Glomerular endothelial cell (primary cell): ENCODE measurements at regions not wholly inside any gene's neighbourhood (a gene's known extent, or its start where the extent isn't known, plus 50 kb on each side); places are given as distances from the start of the nearest gene placed in this dataset.
"Not testable (repeated sequence)": the region's sequence is repeated elsewhere in the genome, so short reads cannot be mapped to it uniquely, and the experiment has no call there.

Source experiments
- DNase-seq: peaks from one replicate; pipeline ENCODE4 v3.0.0-alpha.2; 2011; ENCODE audit warnings: low read depth, low spot score; ENCODE audit errors: extremely low read depth

GRCh38 chr3:77707281-77707680 lies 667.4 kb downstream of the ROBO2 start:
- no peak for DNase-seq

DNA sequence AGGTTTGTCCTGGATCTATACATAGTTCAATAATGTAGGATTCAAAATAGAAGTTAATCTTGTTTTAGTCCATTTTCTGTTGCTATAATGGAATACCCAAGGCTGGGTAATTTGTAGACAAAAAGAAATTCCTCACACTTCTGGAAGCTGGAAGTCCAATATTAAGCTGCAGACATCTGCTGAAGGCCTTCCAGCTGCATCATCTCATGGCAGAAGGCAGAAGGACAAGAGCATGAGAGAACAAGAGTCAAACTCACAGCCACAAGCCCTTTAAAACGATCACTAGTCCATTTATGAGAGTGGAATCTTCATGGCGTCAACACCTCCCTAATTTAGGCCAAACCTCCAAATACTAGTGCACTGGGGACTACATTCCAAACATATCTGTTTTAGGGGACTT lies 669.3 kb downstream of the ROBO2 start:
- no peak for DNase-seq

- no peak for DNase-seq
Measured at GRCh38 chr3:77718311-77718710, 678.4 kb downstream of the ROBO2 start.

DNA sequence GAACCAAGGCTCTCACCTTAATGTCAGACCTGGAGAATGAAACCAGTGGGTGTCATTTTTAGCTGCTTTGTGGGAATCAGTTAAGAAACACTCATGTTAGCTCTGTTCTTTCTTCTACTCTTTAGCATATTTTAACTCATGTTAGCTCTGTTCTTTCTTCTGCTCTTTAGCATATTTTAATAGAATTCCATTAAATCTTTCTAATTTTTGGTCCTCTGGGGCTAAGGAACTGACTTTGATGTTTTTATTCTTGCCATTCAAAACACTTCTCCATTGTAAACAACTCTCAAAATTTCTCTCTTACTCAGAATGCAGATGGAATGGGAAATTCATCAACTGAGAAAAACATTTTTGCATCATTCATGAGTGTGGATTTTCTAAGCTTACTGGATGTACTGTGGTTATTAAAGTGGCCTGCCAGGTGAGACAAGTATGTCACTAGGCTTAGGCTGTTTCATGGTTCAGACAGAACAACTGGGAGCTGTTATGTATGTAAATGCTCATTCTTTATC lies 680.6 kb downstream of the ROBO2 start:
- DNase-seq = no peak

GRCh38 chr3:77726517-77726916 lies 686.6 kb downstream of the ROBO2 start:
- DNase-seq = no peak

- DNase-seq = no peak
Measured at GRCh38 chr3:77746048-77746447, 706.1 kb downstream of the ROBO2 start.

DNA sequence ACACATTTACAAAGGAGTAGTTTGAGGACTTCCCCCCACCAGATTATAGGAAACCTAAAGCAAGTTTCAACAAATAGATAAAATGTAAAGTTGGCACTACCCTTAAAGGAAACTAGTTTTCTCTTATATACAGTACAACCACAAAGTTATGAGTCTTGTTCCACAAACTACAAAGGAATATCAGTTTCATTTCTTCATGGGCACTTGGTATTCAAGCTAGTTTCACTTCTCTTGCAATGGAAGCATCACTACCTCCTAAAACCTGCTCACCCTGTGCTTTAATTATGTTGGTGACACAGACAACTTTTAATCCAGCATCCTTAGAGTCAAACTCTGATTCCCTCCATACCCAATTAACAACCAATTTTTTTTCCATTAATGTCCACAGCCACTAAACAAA lies 707.0 kb downstream of the ROBO2 start:
- no peak for DNase-seq

GRCh38 chr3:77756397-77756975 lies 716.6 kb downstream of the ROBO2 start:
- DNase-seq = not testable (repeated sequence)

- DNase-seq = no peak
Measured at GRCh38 chr3:77772459-77772858, 732.6 kb downstream of the ROBO2 start.

GRCh38 chr3:77773084-77773483 lies 733.2 kb downstream of the ROBO2 start:
- DNase-seq = no peak

DNA sequence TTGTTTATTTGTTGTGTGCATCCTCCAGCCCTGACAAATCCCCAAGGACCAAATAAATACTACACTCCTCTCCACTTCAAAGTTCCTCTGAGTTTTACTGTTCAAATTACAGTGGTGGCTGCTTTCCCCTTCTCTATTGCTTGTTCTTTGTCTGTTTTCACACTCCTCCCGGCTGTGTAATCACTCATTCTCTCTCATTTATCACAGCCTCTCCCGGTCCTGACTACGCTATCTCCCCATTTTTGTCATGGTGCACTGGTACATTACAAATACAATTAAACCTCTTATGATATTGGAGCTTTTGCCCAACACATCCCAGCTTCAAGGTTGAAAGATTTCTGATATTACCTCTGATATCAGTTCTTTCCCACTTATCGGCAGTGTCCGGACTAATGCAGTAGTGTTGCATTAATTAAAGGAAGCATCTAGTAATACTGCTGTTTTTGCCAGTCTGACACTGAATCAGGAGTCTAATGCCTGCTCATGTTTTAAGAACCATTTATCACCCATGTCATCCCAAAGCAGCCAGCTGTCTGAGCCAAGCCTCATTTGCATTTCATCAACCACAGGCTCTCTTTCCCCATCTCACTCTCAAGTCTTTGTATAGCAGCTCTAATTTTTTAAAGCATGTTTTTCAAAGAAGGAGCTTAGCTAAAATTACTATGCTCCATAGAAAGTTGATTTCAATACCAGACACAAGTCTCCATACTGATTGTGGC lies 740.5 kb downstream of the ROBO2 start:
- DNase-seq = no peak

- DNase-seq = no peak
Measured at GRCh38 chr3:77786216-77786615, 746.3 kb downstream of the ROBO2 start.

- DNase-seq = no peak
Measured at GRCh38 chr3:77795013-77795412, 755.1 kb downstream of the ROBO2 start.

GRCh38 chr3:77799278-77799677 lies 759.4 kb downstream of the ROBO2 start:
- DNase-seq = no peak

GRCh38 chr3:77800893-77801292 lies 761.0 kb downstream of the ROBO2 start:
- DNase-seq = no peak

- no peak for DNase-seq
Measured at GRCh38 chr3:77807312-77807711, 767.4 kb downstream of the ROBO2 start.

DNA sequence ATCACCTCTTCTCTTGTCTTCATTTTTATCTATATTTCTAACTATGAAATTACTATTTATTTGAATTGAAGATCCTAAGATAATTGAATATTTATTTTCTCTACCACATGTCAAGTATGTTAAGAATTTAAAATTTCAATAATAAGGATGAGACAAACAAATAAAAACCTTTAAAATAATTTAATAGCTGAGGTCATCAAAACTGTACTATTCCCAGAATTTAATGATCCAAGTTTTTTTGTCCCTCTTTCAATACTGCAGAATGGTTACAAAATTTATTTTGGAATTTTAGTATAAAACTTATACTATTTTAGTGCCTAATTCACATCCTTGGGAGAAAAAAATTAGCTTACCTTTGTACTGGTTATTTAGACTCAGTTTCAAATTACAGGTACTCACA lies 774.9 kb downstream of the ROBO2 start:
- no peak for DNase-seq

DNA sequence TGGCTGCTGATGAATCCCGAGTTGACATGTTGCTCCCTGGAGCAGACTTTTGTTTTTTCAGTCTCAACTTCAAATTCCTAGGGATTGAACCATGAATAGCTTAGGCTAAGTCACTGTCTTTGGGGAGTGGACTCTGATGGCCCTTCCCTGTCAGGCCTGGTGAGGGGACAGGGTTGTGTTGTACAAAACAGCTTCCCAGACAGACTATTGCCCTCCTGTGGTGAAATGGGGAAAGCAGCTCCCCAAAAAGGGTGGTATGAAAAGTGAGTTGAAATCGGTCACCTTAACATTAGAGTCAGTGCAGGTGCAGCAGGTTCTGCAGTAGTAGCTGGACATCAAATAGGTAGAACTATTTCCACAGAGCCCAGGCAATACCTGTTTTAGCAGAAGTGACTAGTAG lies 775.6 kb downstream of the ROBO2 start:
- DNase-seq = no peak

DNA sequence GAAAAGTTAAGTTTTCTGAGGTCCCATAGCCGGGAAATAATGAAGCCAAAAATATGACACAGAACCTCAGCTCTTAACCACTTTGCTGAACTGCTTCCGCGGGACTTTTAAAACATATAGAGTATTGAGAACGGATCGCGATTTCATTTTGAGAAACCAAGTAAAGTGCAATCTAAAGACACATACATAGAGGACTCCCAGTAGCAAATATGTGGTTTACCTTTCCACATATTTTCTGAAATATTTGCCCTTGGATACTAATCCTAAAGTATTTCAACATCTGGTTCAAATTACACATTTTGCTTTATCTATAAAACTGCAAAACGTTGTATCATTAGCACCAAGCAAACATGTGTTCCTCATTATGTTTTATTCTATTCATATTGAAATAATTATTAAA lies 776.5 kb downstream of the ROBO2 start:
- DNase-seq = no peak

DNA sequence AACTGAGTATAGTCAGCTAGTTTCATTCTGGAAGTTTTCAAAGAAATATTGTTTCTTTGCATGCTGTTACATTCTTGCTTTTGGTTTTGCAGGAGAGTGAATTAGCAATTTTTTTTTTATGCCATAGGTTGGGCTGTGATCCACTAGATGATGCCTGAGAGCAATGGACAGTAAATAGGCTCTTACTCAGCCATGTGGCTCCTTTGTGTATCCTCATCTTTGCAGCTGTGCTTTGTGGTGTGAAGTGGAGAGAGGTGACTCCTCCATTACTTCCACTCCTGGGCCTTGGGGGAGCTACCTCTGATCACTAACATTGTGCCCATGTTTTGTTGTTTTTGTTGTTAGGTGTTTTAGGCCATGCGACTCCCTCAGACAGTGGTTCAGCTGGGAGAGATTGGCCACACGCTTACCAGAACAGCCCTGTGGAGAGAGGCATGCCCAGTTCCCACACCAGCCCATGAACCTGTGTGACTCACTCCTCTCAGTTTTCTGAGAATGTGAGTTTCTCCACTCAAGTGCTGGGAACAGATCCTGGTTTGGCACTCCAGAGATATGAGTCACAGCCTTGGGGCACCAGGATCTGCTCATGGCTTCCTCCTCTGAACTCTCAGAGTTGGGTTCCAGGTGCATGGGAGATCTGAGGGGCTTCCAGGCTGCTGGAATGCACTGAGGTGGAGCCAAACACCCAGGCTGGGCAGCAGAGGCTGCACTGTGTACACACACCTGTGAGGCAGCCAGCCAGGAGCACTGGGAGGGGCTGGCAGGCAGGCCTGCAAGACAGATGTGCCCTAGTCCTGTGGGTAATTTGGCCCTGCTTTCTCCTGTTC lies 785.3 kb downstream of the ROBO2 start:
- peak; percentile 83 for DNase-seq

DNA sequence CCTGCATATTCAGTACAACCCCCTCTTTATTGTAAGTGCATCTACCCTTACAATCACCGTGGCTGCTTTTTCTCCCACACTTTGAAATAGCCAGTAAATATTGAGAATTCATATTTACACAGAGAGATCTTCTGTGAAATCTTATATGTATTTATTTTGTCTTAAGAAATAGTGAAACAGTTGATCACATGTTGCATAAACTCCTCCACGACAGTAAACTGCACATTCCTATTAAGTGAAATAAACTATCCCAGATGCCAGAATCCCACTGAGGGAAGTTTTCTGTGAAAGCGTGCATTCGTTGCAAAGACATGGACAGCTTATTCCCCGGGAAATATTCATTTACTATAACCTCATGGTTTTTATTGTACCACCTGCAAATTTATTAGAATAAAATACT lies 796.0 kb downstream of the ROBO2 start:
- no peak for DNase-seq
